Inferior parietal cortex (tissue), 1 donor: ENCODE measurements at regions not wholly inside any gene's neighbourhood (a gene's known extent, or its start where the extent isn't known, plus 50 kb on each side); places are given as distances from the start of the nearest gene placed in this dataset.

Experiments used
- DNase-seq: peaks from one replicate; pipeline ENCODE4 v3.0.0-alpha.2; 2016; ENCODE audit errors: extremely low spot score

DNA sequence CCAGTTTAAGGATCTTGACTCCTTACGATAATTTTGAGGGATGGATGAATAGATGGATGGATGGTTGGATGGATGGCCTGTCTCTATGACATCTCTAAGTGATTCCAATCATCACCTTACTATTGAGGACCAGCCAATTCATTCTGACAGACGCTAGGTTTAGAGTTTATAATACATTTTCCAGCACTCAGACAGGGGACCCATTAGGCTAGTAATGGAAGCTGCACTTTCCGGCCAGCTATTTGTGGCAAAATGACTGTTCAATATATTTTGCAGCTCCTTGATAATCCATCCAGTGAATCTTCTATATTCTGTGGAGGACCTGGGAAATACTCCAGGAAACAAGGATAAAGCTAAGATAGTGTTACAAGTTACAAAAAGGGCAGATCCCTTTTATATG, 262.9 kb downstream of the TDRD15 start:
- no peak for DNase-seq

DNA sequence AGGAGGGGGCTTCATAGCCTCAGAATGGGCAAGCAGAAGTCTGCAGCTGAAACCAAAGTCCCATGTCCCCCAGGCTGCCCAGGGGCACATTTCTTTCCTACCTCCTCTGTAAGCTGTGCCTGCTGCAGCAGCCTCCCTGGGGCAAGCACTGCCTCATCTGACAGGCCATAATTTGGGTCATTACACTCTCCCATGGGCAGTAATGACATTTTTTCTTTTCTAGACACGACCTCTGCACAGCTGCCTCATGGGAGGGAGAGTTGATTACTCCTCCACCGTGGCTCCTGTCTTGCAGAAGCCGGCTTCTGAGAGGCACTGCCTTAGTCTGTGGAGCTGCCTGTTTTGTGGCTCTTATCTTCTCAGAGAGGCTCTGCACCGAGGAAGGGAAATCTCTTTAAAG, 268.9 kb downstream of the TDRD15 start:
- no peak for DNase-seq

DNA sequence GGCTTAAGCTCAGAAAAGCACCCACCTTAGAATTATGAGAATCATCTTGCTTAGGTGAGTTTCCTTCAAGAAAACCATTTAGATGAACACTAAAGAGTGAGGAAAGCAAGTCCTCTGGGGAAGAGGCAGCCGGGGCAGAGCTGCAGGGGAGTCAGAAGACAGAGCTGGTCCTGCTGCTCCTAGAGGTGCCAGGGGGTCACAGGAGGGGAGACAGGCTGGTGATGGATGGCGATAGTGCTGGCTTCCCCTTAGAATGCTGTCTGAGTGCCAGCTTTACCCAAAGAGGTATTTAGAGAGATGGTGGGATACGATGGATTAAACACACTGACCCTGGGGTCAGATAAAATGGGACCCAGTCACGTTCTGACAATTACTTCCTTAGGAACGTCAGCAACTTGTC, 269.4 kb downstream of the TDRD15 start:
- DNase-seq: no peak

DNA sequence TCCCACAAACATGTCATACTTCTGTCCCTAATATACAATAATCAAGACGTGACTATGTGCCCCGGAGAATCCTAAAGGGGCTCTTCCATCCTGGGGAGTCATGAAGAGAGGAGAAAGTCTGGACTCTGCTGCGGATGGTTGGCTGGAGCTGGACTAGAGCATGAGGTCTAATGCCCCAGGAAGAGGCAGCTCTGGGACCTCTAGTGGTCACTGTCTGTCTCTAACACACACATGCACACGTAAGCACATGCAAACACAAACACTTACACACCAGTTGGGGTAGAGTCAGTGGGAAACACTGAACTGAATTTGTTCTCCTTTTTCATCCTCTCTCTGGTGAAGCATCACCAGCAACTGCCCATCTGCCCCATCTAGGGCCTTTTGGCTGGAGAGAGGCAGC, 271.6 kb downstream of the TDRD15 start:
- DNase-seq: peak; percentile 46

DNA sequence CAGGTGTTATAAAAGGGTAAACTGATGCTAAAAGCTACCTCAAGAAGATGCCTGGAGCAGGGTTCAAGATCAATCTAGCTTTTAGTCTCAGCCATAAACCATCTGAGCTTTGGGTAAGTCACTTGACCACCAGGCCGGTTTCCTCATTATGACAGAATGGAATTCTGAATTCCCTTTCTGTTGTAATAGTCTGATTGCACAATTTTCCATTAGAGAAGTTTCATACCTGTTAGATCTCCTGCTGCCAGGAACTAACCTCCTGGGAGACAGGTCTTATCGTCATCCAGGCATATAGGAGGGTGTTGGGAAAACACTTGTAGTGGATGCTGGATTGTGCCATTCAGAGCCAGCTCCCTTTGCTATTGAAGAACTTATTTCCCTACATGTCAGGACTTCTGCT, 272.5 kb downstream of the TDRD15 start:
- DNase-seq: no peak

DNA sequence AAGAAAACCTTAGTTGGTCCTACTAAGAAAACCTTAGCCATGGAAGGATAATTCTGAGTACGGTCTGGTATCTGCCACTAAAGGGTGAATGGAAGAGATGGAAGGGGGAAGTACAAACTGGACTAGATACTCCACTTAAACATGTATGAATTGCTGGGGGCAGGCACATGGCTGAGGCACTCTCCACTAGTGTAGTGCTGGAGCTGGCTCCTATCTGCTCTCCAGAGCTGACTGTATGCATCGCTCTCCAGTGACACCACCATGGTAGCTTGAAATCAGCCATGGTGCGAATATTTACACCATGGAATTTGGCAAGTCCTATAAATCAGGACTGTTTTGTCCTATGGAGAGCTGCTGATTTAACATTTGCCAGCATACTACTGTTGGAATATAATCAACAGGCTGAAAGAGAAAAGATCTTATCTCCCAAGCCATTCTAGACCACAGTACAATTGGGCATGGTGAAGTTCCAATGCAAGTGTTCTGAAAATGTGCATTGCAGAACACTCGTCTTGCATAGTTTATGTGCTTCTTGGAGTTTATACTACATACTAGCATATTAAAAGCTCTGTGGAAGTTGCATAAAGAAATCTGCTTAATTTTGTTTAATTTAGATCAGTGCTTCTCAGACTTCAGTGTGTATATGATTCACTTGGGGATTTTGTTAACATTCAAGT, 277.4 kb downstream of the TDRD15 start:
- DNase-seq: no peak

DNA sequence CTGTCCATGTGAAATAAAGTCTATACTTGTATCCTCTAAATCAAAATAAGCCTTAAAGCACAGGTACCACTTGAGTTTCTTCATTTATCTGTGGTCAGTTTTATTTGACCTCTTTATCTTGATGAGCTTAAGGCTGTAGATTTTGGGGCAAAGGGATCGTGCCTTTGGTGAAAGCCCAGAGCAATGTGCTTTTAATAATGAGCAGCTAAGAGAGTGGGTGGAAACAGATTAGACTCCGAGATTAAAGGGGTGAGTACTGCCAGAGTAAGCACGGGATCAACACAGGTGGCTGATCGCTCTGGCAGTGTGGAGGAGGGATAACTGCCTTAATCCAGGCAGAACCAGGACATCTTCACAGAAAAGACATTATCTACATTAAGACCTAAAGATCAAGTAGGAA, 280.4 kb downstream of the TDRD15 start:
- DNase-seq: no peak

DNA sequence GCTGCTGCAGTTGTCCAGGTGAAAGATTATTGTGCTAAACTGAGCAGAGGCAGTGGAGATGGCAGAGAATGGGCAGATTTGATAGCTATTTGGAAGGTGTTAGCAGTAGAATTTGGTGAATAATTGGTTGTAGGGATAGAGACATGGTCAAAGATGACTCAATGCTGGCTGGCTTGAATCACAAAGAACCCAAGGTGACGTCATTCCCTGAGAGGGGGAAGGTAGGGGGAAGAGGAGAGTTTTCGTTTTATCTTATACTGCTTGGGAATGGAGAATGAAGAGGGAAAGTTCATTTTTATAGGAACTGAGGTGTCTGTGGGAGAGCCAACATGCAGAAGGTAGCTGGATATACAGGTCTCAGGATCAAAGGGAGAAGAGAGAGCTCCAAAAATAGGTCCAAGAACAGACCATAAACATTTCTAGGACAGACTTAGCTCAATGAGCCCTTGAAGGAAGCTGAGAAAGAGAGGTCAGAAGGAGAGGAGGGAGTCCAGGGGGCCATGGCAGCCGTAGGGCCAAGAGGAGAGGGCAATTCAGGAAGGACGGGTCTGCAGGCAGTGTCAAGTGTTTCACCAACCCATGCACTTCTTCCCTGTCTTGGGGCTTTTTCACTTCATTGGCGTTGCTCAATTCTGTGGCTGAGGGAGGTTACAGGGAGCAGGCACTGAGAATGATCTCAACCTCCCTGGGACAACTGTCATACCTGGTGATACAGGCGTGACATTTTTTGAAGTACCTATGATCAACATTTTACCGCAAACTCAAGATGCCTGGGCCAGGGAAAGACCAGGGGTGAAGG, 281.3 kb downstream of the TDRD15 start:
- no peak for DNase-seq

DNA sequence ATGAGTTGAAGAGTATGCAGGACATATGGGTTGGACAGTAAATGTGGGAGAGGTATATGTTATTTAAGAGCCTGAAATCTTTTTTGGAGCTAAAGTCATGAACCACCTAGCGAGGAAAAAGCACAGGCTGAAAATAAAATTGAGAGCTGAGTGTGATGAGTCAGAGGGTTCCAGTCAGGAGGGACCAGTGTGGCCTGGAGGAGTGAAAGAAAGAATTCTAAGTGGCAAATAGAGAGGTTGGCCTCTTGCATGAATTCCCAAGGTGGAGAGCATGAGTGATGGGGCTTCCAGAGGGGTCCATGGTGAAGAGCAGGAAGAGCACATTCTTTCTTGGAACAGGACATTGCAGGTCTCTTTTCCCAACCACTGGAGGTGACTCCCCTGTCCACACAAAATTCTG, 282.6 kb downstream of the TDRD15 start:
- DNase-seq: no peak

DNA sequence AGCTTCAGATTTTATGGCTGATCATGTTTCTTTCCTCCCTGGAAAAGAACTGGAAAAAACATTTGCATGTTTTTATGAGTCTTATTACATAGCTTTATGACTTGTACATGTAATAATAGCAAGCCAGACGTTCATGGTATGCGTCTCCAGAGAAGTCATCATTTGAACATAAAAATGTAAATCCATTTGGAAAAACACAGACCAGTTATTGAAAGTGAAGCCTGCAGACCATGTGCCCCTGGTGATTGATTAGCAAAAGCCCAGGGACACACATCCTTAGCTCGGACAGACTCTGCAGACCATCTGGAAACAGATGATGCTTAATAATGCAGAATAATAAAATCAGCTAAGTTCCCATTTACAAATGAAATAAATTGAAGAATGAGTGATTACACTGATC, 283.1 kb downstream of the TDRD15 start:
- DNase-seq: no peak

DNA sequence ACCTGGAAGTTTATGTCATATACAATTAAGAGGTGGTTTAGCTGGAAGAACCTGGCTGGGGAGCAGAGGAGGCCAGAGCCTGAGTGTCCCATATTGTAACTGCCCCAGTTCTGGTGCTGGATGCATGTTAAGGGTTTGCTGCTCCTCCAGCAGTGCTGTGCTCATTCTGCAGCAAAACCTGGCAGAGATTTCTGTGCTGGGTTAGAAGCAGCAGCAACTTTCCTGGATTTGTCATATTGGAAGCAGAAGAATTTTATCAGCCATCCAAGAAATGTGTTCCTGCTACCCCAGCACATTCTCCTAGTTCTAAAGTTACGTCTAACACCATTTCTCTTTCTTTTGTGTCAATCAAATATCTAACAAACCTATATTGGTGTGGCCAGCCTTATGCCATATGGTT, 284.1 kb downstream of the TDRD15 start:
- no peak for DNase-seq

DNA sequence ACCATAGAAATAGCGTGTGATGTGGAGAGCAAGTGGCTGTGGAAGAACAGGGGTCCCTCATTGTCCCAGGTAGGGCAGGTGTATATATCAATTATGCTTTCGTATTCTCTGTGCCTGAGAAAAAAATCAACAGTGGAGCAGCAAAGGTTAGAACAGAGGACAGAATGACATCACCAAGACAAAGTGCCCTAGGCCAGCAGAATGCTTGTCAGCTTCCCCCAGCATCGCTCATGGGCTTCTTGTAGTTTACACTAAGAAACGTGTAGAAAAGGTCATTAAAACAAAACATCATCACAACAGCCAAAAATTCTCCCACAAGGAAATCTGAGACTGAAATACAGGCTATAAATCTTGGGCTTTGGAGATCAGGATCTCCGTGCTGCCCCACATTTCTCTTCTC, 288.0 kb downstream of the TDRD15 start:
- DNase-seq: no peak

DNA sequence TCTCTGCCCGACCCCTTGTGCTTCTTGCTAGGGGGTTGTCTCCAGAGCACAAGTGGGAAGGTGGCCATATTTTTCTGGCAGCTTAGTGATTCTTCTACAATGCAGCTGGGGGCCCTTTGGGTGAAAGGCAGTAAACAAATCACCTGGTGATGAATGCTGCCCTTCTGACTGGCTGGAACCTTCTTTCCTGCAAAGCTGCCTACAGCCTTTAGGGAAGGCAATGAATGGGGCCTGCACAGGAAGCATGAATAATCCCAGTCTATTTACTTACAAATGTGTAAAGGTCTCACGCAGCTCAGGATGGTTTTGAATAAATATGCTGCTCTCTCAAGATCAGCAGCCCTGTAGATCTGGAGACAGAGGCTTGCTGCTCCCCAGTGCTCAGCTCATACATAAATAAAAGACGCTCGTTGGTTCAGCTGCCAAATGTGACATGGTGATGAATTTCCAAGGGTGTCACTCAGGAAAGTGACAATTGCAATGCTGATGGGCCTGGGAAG, 289.2 kb downstream of the TDRD15 start:
- DNase-seq: no peak

DNA sequence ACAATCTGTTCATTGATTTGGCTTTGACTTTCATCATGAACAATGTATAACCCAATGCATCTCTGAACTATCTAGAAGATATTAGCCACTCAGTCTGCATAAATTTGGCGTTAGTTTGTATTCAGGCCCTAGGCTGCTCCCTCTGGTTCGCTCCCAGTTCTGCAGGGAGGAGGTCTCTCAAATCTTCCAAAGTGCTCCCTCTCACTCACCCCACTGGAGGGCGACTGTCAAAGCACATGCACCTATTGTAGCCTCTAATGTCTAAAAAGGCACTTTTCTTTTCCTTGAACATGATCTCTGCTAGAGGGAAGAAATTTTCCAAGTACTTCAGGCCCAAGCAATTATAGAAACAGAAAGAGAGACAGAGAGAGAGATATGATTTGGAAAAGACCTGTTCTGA, 291.5 kb downstream of the TDRD15 start:
- DNase-seq: no peak

DNA sequence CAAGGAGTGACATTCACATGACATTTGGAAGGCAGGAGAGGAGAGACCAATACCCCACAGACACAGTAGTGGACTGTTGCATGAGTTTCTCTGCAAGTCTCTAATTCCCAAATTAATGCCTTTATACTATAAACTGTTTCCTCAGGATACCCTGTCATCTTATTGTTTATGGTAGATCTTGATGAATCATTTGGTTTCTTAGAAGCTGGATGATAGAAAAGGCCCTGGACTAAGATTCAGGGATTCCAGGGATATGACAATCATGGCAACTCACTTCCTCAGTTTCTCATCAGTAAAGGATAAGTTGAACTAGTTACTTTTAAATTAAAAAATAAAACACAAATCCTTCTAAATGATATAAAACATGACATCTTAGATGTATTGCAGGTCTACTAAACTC, 292.5 kb downstream of the TDRD15 start:
- DNase-seq: no peak

DNA sequence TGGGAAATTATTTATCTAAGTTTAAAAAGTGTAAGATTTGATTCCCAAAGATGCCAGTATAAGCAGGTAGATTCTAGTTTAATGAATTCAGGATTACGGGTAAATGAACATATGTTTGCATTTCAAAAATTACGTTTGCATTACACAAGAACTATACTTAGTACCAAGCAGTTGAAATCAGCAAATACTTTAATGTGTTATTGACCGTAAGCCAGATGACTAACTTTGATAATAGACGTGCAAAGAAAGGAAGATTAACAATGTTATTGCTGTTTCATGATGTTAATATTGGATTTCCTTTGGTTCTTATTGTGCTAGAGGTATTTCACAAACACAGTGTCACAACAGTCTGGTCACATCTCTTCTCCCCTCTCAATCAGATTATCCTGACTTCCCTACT, 294.7 kb downstream of the TDRD15 start:
- DNase-seq: no peak

DNA sequence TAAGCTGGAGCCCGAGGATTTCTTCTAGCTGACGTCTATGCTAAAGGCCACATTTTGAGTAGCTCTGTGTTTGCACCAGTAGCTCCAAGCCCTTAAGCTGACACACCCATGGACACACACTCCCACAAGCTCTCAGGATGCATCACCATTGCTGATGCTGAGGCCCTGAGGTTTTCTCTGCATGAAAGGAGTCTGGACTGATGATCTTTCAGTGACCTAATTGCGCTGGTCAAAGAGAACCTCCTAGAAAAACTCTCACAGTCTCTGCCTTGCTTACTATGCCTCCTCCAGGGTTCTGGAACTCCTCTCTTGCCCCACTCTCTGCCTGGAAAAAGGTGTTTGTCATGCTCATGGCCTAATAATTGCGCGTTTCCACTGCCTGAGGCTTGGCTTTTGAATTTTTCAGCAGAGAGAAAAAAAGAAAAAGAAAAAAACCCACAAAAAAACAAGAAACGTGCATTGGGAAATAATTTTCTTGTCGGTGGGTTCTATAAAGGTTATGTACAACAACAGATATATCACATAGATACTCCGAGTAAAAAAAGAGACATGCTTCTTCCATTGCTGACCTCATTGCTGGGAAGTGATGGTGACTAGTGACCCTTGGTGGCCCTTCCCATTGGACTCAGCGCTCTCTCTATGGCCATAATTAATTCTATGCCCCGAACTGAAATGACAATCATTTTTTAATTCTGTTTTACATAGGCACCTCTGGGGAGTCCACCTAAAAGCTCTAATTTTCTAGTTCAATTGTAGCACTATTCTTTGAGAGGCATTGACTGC, 297.0 kb downstream of the TDRD15 start:
- no peak for DNase-seq

DNA sequence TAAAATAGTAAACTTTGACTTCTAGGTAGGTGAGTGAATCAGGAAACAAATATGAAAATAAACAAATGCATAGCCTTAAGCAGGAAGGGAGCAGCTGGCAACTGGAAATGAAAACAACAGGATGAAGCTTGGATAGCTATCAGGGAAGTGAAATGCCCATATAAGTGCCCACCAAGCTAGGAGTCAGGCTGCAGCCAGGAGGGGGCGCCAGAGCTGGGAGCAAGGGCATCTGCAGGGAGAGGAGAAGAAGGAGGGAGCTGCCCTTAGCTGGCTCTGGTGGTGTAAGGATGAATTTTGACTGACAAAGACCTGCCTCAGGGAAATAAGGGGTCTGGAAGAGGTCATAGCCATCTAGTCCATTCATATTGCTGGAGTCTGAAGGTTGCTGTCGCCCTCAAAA, 298.3 kb downstream of the TDRD15 start:
- no peak for DNase-seq

DNA sequence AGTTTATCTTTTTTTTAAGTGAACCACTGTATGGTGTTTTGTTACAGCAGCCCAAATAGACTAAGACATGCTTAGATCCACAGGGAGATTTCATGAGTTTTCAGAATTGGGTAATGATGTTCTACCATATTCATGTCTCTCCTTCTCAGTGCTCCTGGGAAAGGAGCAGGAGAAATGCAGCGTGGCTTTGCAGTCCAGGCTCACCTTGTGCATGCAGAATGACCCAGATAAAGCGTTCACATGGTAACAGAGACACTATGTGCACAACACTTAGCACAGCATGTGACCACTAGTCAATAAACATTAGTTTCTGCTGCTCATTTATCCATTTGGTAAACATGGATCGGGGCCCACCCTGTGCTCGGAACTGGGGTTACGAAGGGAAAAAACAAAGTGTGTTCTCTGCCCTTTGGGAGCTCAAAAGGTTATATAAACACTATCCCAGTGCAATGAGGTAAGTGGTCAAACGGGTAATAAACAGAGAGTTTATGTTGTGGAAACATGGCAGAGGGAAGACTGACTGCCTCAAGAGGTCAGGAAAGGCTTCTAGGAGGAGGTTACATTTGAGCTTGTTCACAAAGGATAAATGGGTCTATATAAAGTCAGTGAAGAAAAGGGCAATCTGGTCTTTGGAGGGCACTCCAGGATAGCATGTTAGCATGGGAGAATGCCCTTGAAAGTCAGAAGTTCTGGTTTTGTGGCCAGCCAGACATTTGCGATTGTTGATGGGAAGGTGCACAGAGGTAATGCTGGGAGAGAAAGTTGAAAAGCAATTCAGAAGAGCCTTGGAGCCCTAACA, 299.2 kb downstream of the TDRD15 start:
- DNase-seq: no peak

DNA sequence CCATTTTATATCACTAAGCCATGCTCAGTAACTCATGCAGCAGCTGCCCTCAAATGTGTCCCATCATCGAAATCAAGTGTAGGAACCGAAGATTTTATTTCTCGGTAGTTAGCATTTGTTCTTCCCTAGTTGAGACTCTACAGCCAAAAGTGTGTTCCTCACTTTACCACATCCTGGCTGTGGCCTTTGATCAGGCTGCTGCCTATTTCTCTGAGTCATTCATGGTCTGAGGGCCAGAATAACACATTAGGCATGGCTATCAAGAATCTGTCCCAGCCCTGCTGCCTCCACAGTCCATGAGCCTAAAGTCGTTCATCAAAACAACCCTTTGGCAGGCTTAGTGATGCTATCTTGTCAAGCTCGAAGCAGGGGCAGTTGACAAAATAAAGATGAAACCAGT, 300.1 kb downstream of the TDRD15 start:
- DNase-seq: no peak

DNA sequence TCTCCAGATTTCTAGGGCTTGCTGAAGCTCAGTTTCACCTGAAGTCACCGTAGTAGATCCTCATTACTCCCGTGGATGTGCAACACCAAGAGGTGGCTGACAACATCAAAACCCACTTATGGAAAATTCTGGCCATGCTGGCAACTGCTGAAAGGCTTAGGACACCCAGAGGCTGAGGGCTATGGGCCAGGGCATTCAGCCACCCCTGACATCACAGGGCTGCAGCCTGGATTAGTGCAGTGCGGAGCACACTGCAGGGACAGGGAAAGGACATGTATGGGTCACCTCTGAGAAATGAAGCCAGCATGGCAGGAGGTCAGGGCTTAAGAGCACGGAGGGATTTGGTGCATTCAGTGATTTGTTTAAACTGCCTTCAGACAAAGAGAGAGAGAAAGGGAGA, 300.6 kb downstream of the TDRD15 start:
- DNase-seq: no peak

DNA sequence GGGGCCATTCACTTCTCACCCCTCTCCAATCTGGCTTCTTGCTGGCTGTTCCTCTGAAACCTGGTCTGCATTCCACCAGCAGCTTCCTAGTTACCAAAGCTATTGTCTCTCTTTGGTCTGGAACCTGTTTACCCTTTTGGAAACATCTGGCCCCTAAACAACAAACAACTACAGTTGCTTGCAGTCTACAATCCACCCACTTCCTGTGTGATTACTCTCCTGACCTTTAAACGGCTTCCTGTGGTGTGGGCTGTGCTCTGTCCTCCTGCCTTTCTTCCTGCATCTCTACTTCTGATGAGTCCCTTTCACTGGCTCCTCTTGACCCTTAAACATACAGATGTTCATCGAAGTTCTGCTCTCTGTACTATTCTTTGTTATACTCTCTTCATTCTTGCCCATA, 303.8 kb downstream of the TDRD15 start:
- no peak for DNase-seq
